Stimulated activated naive B cell treated with anti-CD40 and anti-IgM and Interleukin-4, amounts not matched to agents 10 μg/mL and 1 μg/mL and 100 μg/mL, for 72 hours (primary cell): ENCODE measurements at regions not wholly inside any gene's neighbourhood (a gene's known extent, or its start where the extent isn't known, plus 50 kb on each side); places are given as distances from the start of the nearest gene placed in this dataset.

Source experiments
- ATAC-seq, 2 donors: fragments of 150-1000 bp; cut with Tn5 transposase; replicated peaks; 2 replicates each; pipeline ENCODE4 v1.10.0; 2021; ENCODE audit warnings: moderate library complexity in 1 of 2
- DNase-seq: peaks from one replicate; pipeline ENCODE4 v3.0.0; 2021
- H3K27ac Mint-ChIP-seq: one replicate; pipeline ENCODE4 v1.8.0; 2022; ENCODE audit warnings: mild to moderate bottlenecking, mixed read lengths
- H3K27me3 Mint-ChIP-seq, 2 donors: one replicate each; pipeline ENCODE4 v1.8.0; 2022; ENCODE audit warnings: mixed read lengths in 2 of 2
- H3K36me3 Mint-ChIP-seq, 2 donors: one replicate each; pipeline ENCODE4 v1.8.0; 2022; ENCODE audit warnings: mixed read lengths in 2 of 2, mild to moderate bottlenecking in 1 of 2
- H3K4me1 Mint-ChIP-seq, 2 donors: one replicate each; pipeline ENCODE4 v1.8.0; 2022; ENCODE audit warnings: mixed read lengths in 2 of 2, mild to moderate bottlenecking in 1 of 2
- H3K4me3 Mint-ChIP-seq, 2 donors: one replicate each; pipeline ENCODE4 v1.8.0; 2022; ENCODE audit warnings: mild to moderate bottlenecking in 2 of 2, mixed read lengths in 2 of 2, moderate library complexity in 1 of 2
- H3K9me3 Mint-ChIP-seq, 2 donors: one replicate each; pipeline ENCODE4 v1.8.0; 2022; ENCODE audit warnings: mixed read lengths in 2 of 2, mild to moderate bottlenecking in 1 of 2

DNA sequence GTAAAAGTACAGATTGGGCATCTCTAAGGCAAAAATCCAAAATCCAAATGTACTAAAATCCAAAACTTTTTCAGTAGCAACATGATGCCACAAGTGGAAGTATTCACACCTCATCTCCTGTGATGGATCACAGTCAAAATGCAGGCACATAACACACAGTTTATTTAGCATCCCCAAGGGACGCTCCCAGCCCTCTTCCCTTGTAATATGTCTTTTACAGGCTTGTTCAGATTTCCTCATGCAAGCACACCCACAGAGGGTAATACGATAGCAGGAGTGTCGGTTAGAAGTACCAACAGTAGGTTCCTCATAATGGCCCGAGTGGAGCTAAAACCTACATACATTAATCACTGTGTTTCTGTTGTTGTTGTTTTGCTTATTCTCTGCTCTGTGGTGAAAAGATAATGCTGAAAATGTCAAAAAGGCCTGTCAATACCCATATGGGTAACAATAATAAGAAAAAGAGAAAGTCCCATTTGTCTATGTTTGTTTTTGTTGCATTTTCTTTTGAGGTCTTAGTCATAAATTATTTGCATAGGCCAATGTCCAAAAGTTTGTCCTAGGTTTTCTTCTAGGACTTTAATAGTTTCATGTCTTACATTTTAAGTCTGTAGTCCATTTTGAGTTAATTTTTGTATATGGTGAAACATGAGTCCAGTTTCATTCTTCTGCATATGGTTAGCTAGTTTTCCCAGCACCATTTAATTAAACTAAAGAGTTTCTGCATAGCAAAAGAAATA lies 133.1 kb downstream of the LRIG3 start:
- Mint-ChIP-seq H3K36me3 (no peaks in the 10 kb centered on the region), H3K4me3 (no peak overlapping the region), H3K4me1 (no peaks in the 10 kb centered on the region), H3K9me3 (peaks cover 5 to 8% of the 10 kb centered on the region in 2 donors), H3K27me3 (no peaks in the 10 kb centered on the region), H3K27ac (no peak overlapping the region)
- ATAC-seq = no peak
- DNase-seq = no peak

- H3K4me1 Mint-ChIP-seq = no peaks in the 10 kb centered on the region
- H3K27me3 Mint-ChIP-seq = no peaks in the 10 kb centered on the region
- no peak overlapping the region for H3K27ac Mint-ChIP-seq
- H3K9me3 Mint-ChIP-seq = no peaks in the 10 kb centered on the region
- no peak for DNase-seq
- H3K36me3 Mint-ChIP-seq = no peaks in the 10 kb centered on the region
- H3K4me3 Mint-ChIP-seq = no peak overlapping the region
- ATAC-seq = no peak
Measured at GRCh38 chr12:58794859-58795258, 125.4 kb downstream of the LRIG3 start.

GRCh38 chr12:58795825-58796224 lies 124.5 kb downstream of the LRIG3 start:
- Mint-ChIP-seq H3K4me1 (no peaks in the 10 kb centered on the region), H3K9me3 (no peaks in the 10 kb centered on the region), H3K4me3 (no peak overlapping the region), H3K27ac (no peak overlapping the region), H3K36me3 (no peaks in the 10 kb centered on the region), H3K27me3 (no peaks in the 10 kb centered on the region)
- no peak for ATAC-seq
- no peak for DNase-seq

DNA sequence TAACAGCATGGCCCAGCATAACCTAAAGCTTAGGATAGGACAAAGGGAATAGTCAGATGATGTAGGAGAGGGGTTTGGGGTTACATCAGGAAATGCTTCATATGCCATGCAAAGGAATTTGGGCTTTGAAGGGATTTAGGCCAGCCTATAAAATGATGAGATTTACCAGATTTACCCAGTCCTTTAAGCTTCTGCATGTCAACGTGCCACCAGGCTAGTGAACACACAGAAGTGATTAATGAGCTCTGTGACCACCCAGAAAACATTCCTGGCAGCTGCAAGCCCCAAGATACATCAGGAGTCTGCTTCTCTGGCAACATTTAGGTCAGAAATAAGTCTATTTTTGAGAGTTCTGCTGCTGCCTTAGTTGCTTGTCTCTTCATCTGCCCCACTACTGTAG lies 118.3 kb downstream of the LRIG3 start:
- DNase-seq (no peak), ATAC-seq (no peak)
- Mint-ChIP-seq H3K9me3 (peaks cover 0 to 1% of the 10 kb centered on the region in 2 donors), H3K36me3 (no peaks in the 10 kb centered on the region), H3K27ac (no peak overlapping the region), H3K4me3 (no peak overlapping the region), H3K4me1 (no peaks in the 10 kb centered on the region), H3K27me3 (no peaks in the 10 kb centered on the region)

GRCh38 chr12:58803908-58804307 lies 116.4 kb downstream of the LRIG3 start:
- ATAC-seq (no peak), DNase-seq (no peak)
- Mint-ChIP-seq H3K4me1 (no peaks in the 10 kb centered on the region), H3K27ac (no peak overlapping the region), H3K4me3 (no peak overlapping the region), H3K9me3 (peaks cover 0 to 1% of the 10 kb centered on the region in 2 donors), H3K27me3 (no peaks in the 10 kb centered on the region), H3K36me3 (no peaks in the 10 kb centered on the region)

DNA sequence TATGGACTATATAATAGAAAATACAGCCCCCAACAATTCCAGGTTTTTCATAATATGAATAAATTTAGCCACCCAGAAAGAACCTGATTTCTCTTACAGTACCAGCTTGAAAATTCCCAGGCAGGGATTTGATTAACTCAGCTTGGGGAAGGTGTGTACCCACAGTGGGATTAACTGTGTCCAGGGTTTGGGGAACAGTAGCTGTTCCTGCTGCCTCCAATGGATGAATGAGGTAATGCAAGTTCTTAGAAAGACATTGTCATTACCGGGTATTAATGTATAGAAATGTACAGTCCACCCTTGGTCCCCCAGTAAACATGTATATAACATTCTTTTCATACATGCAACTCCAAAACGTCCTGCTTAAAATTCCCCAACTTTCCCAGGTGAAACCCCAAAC lies 115.6 kb downstream of the LRIG3 start:
- Mint-ChIP-seq H3K27me3 (no peaks in the 10 kb centered on the region), H3K27ac (no peak overlapping the region), H3K36me3 (no peaks in the 10 kb centered on the region), H3K4me3 (no peak overlapping the region), H3K9me3 (peaks cover 0 to 1% of the 10 kb centered on the region in 2 donors), H3K4me1 (no peaks in the 10 kb centered on the region)
- DNase-seq = no peak
- ATAC-seq = no peak

DNA sequence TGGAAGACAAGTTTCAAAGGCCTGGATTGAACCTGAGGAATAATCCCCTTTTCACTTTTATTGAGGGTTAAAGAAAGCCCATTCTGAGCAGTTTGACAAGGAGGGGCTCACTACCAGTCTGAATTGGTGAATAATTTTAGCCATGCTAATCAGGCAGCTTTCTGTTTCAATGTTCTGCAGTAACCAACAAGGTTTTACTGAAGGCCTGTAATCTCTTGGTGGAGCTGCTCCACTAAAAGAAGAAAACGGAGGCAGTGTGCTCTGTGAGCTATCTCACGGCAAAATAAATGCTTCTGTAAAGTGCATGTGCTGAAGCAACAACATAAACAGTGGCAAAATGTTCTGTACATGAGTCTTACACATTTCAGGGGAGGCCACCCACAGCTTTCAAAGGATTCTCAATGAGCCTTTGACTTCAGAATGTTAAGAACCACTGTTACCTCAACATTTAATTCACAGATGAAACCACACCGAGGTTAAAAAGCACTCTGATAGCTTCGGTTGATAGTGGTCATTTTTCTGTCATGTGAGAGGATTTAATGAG lies 111.2 kb downstream of the LRIG3 start:
- DNase-seq = no peak
- Mint-ChIP-seq H3K4me1 (no peaks in the 10 kb centered on the region), H3K9me3 (peaks cover 0 to 1% of the 10 kb centered on the region in 2 donors), H3K36me3 (no peaks in the 10 kb centered on the region), H3K27ac (no peak overlapping the region), H3K27me3 (no peaks in the 10 kb centered on the region), H3K4me3 (no peak overlapping the region)
- no peak for ATAC-seq

DNA sequence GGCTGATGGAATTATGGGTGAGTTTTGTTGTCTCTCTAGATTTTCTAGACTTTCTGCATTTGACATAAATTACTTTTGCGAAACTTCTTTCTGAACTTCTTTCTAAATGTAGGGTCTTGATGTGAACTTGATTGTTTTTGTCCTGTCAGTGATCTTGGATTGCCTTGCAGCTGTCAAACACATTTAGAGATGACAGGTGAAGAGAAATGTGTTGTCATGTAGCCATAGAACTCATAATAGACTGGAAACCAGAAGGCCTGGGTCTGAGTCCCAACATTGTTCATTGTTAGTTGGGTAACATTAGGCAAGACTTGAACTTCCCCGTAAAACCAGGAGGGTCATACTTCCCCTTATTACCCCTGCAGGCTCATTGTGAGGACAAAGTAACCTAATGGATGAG lies 109.0 kb downstream of the LRIG3 start:
- Mint-ChIP-seq H3K27me3 (no peaks in the 10 kb centered on the region), H3K36me3 (no peaks in the 10 kb centered on the region), H3K4me3 (no peak overlapping the region), H3K4me1 (no peaks in the 10 kb centered on the region), H3K9me3 (peaks cover 0 to 1% of the 10 kb centered on the region in 2 donors), H3K27ac (no peak overlapping the region)
- ATAC-seq = no peak
- no peak for DNase-seq

DNA sequence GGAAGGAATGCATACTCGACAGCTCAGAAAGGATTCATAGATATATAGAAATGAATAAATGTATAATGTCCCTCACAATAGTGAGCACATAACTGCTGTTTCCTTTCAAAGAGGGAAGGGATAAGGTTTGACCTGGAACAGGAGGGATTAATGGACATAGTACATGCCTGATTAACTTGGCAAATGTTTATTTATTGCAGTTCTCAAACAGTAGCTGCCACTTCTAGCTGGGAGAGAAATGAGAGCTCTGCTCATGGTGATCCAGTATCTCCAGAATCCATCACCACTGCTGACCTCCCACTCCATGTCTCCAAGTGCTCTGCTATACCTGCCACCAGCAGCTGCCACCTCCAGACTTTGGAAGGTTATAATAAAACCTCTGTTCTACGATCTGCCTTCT lies 108.1 kb downstream of the LRIG3 start:
- DNase-seq = no peak
- H3K36me3 Mint-ChIP-seq = no peaks in the 10 kb centered on the region
- no peaks in the 10 kb centered on the region for H3K9me3 Mint-ChIP-seq
- ATAC-seq = no peak
- no peaks in the 10 kb centered on the region for H3K4me1 Mint-ChIP-seq
- H3K27ac Mint-ChIP-seq = no peak overlapping the region
- no peaks in the 10 kb centered on the region for H3K27me3 Mint-ChIP-seq
- H3K4me3 Mint-ChIP-seq = no peak overlapping the region

DNA sequence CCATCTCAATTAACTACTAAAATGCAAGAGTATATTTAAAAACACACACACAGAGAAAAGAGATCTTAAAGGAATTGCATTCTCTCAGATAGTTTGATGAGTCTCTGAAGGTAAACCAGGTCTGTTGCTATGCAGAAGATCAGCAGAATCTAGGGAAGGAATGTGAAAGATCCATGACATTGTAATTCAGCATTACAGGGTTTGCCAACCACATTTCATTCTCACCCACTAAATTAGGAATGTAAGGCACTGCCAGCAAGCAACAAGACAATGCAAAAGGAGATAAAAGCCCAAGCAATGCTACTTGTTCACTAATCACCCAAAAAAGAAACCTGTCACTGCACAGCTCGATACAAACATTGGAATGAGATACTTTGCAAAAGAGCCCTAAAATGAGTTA lies 106.3 kb downstream of the LRIG3 start:
- ATAC-seq = no peak
- Mint-ChIP-seq H3K9me3 (peaks cover 0 to under 1% of the 10 kb centered on the region in 2 donors), H3K27ac (no peak overlapping the region), H3K4me3 (no peak overlapping the region), H3K36me3 (no peaks in the 10 kb centered on the region), H3K27me3 (no peaks in the 10 kb centered on the region), H3K4me1 (no peaks in the 10 kb centered on the region)
- DNase-seq = no peak

DNA sequence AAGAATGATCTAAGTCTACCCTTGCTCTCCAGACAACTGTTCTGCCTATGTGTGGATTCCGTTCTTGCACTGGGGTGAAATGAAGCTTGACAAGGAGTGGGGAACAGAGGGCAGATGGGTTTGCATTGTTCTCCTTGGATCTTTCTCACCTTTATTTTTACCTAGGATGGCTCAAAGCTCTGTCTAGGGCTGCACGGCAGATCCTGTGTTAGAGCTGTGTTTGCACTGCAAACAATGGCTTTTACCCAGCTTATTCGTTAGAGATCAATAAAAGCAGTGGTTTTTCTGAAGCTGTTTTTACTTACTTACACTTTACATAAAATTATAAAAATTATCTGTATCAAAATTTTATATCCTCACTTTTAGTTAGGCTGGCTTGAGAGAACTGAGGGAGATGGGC lies 105.1 kb downstream of the LRIG3 start:
- Mint-ChIP-seq H3K4me3 (no peak overlapping the region), H3K27ac (no peak overlapping the region), H3K4me1 (no peaks in the 10 kb centered on the region), H3K27me3 (no peaks in the 10 kb centered on the region), H3K9me3 (peaks cover 0 to 4% of the 10 kb centered on the region in 2 donors), H3K36me3 (no peaks in the 10 kb centered on the region)
- ATAC-seq (no peak), DNase-seq (no peak)

DNA sequence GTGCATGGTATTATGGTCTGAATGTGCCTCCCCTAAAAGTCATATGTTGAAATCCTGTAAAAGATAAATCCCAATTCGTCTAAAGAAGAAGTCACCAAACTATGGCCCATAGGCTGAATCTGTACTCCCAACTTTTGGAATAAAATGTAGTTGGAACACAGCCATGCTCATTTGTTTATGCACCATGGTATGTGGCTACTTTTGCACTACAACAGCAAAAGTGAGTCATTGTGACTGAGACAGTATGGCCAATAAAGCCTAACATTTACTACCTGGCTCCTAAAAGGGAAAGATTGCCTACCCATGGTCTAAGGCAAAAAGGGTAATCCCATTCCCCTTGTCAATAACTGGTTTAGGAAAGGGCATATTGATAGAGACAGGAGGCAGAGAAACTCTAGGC lies 101.8 kb downstream of the LRIG3 start:
- no peak overlapping the region for H3K4me3 Mint-ChIP-seq
- H3K9me3 Mint-ChIP-seq = peaks cover under 1 to 11% of the 10 kb centered on the region in 2 donors
- H3K27me3 Mint-ChIP-seq = no peaks in the 10 kb centered on the region
- ATAC-seq = no peak
- H3K36me3 Mint-ChIP-seq = no peaks in the 10 kb centered on the region
- H3K4me1 Mint-ChIP-seq = no peaks in the 10 kb centered on the region
- no peak overlapping the region for H3K27ac Mint-ChIP-seq
- DNase-seq = no peak

GRCh38 chr12:58819345-58819744 lies 101.0 kb downstream of the LRIG3 start:
- Mint-ChIP-seq H3K36me3 (no peaks in the 10 kb centered on the region), H3K4me3 (no peak overlapping the region), H3K27ac (no peak overlapping the region), H3K27me3 (no peaks in the 10 kb centered on the region), H3K9me3 (peaks cover 2 to 11% of the 10 kb centered on the region in 2 donors), H3K4me1 (no peaks in the 10 kb centered on the region)
- DNase-seq = no peak
- ATAC-seq = no peak

GRCh38 chr12:58819985-58820384 lies 100.3 kb downstream of the LRIG3 start:
- Mint-ChIP-seq H3K36me3 (no peaks in the 10 kb centered on the region), H3K27ac (no peak overlapping the region), H3K4me3 (no peak overlapping the region), H3K9me3 (peaks cover 4 to 11% of the 10 kb centered on the region in 2 donors), H3K27me3 (no peaks in the 10 kb centered on the region), H3K4me1 (no peaks in the 10 kb centered on the region)
- DNase-seq (no peak), ATAC-seq (no peak)
